ENCODE measurements at regions not wholly inside any gene's neighbourhood (a gene's known extent, or its start where the extent isn't known, plus 50 kb on each side); places are given as distances from the start of the nearest gene placed in this dataset.
"Not testable (repeated sequence)": the region's sequence is repeated elsewhere in the genome, so short reads cannot be mapped to it uniquely, and the experiment has no call there.

DNA sequence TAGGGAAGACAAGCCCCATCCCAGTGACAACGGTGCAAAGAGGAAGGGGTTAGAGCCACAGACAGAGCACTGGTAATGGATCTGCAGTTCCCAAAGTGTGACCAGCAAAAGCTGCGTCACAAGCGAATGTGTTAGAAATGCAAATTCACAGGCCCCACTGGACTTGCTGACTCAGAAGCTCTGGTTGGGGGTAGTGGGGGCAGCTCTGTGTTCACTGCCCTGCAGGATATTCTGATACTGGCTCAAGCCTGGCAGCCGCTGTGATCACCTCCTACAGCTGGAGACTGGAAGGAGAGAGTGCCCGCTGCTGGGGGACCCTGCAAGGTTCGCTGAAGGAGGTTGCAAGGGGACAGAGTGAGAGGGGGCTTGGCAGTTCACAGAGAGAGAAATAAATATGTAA, 179.7 kb upstream of the CDH4 start:
- no peak for DNase-seq

GRCh38 chr20:61073376-61073775, 178.7 kb upstream of the CDH4 start:
- no peak for DNase-seq

DNA sequence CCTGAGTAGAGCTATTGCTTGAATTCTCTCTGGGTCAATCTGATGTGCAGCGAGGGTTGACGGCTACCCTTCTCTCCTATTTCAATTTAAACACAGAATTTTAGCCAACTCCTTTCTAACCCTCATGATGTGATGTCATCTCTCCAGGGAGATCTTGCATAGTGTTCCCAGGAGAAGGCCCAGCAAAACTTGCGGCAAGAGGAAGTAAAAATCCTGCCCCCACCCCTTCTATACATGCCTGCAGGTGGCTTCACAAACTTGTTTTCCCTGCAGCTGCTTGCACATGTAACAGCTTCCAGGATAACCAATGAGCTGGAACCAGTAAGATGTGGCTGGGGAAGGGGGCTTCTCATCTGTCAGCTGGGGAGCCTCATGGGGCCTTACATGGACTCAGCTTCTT, 169.3 kb upstream of the CDH4 start:
- DNase-seq = no peak

DNA sequence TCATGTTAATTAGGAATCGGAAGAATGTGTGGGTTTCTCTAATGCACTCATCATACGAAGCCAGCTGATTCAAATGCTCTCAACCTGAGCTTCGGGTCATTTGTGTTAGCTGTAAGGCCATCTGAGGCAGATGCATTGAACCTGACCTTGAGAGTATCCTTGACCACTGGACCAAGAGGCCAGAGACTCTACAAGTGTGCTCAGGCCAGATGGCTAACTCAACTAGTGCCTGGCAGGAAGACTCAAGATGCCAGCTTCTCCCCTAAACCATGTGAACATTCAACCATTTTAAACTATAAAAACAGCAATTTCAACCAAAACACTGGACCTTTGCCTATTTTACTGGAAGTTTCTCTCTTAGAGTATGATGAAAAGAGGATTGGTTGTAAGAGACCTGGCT, 168.6 kb upstream of the CDH4 start:
- no peak for DNase-seq

GRCh38 chr20:61086031-61086430, 166.0 kb upstream of the CDH4 start:
- DNase-seq = no peak

DNA sequence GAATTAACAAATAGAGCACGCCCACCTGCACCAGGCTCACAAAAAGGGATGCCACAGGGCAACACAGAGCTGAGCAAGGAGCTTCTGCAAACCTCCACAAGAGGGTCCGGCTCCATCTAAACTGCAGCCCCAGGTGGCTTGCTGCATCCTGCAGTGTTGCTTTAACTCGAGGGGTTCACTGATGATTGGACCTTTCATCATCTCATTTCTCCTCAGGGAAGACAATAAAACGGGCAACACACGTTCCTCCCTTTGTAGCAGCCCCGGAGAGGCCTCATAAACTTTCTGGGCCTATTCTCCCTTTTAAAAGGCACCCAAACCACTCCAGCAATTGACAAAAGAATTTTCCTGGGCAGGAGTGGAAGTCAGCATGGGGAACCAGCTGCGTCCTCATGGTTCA, 161.5 kb upstream of the CDH4 start:
- no peak for DNase-seq

DNA sequence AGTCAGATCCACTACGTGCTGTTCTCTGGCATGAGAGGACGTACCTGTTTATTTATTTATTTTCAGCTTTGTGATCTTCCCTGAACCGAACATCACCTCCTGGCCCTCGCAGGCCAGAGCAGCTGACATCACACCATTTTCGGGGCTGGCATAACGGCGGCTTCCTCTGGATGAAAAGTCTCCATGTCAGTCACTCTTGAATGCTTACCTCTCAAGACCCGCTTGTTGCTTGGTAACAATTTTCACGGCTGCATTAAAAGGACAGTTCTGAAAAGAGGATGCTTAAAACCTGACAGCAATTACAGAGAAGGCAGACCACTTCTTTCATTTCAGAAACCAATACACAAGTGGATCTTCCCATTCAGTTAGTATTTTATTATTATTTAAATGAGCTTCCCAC, 159.8 kb upstream of the CDH4 start:
- no peak for DNase-seq

DNA sequence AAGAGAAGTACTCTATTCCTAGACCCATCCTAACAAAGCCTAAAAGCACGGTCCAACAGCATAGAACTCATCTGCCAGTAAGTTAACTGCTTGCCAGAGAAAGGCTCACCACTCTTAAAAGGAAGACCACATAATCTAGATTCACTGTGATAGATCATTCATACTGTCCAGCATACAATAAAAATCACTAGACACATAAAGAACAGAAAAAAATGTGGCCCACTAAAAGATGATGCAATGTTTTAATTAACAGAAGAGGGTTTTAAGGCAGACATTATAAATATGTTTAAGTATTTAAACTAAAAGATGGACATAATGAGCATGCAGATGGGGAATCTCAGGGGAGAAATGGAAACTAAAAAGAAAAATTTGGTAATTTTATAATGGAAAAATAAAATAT, 157.5 kb upstream of the CDH4 start:
- DNase-seq = no peak

DNA sequence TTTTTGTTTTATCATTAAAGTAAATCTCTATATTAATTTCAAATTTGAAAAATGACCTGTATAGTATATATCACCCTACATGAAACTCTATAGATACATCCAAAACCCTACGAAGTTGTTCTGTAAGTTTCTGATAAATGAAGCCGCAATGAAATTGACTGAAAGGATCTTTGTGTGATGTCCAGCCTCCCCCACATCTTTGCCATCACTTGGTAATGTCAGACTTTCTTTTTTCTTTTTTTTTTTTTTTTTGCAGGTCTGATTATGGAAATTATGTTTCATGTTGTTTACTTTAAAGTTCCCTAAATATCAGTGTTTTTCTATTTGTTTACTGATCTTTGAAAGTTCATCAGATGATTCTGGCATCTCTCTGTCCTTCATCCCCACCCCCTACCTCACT, 155.6 kb upstream of the CDH4 start:
- DNase-seq = no peak

- no peak for DNase-seq
These were observed 152.3 kb upstream of the CDH4 start for GRCh38 chr20:61099806-61100205.

DNA sequence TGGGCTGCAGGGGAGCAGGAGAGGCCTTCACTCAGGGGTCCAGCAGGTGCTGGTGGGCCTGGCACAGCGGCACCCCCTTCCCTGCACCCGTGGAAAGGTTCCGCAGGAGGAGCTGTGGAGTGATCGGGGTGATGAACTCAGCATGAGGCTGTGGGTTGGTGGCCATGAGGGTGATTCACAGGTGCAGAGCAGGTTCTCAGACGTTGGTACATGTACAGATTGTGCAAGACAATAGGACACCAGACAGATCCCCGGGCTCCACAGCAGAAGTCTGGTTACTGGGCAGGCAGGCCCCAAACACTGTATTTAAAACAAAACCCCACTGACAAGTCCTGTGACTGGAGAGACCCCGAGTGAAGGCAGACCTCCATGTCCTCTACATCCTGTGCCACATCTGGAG, 151.6 kb upstream of the CDH4 start:
- DNase-seq = no peak

DNA sequence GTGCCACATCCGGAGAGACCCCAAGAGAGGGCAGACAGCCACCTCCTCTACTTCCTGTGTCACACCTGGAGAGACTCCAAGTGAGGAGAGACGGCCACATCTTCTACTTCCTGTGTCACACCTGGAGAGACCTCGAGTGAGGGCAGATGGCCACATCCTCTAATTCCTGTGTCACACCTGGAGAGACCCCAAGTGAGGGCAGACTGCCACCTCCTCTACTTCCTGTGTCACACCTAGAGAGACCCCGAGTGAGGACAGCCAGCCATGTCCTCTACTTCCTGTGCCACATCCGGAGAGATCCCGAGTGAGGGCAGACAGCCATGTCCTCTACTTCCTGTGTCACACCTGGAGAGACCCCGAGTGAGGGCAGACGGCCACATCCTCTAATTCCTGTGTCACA, 150.7 kb upstream of the CDH4 start:
- DNase-seq = not testable (repeated sequence)

- no peak for DNase-seq
These were observed 147.8 kb upstream of the CDH4 start for GRCh38 chr20:61104232-61104631.

DNA sequence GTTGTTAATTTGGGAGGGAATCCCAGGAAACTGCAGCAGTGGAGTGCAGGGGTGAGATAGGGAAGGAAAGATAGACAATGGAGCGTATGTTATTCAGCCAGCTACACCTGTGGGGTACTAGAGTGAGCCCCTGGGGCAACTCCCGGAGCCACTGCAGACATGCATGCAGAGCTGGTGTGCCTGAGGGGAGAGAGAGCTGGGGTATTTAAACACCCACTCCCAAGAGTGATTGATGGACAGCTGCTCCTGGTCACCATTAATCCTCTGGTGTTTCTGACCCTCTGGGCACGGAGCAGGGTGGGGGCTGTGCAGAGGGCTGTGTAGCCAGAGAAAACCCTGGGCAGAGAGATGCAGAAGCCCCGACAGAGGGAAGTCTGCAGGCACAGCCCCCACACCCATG, 146.7 kb upstream of the CDH4 start:
- no peak for DNase-seq

DNA sequence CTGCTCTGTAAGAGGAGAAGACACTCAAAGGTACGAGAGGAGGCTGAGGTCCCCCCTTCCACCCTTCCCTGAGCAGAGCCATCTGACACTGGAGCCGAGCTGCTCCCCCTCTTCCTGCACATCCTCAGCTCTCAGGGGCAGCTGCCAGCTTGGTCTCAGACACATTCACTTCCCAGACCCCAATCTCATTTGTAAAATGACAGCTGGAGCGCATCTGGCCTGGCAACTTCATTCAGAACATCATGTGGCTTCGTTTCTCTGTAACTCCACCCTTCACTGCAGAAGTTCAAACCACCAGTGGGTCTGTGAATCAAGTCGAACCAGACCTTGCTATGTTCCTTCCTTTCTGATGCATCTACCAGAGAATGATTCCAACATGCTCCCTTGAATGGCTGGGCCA, 145.6 kb upstream of the CDH4 start:
- DNase-seq = no peak

DNA sequence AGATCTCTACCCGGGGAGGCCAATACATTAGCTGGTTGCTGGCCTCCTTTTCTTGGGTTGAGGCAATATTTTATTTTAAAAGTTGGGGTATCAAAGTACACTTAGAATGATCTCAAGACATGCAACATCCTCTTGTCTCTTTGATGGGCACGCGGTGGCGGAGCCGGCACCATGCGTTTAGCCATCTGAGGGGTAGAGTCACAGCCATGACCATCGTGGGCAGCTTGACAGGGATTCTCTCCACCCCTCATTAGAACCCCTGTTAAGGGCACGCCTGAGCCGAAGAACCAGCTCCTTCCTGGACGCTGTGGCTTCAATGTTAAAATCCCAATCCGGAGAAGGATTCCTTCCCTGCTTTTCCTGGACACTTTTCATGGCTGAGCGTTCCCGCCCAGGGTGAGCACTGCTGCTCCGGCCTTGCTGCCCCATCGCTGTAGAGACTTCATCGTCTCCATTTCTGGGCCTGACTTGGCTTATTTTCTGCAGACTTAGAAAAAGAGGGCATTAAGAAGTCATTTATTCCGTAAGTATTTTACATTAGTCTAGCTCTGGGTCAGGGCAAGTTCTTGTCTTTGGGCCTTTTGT, 142.7 kb upstream of the CDH4 start:
- DNase-seq = no peak

DNA sequence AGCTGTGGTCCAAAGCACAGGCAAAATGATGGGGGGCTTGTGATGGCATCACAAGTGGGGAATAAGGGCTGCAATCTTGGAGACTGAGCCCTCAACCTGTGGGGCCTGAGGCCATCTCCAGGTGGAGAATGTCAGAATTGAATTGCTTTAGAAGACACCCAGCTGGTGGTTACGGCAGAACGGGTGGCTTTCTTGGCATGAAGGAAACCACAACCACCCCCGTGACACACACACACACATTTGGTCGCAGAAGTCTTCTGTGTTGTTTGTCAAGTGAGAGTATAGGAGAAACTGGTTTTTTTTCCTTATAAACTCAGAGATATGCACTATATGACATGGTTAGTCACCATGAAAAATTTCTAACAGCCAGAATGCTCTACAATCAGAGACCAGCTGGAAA, 139.5 kb upstream of the CDH4 start:
- DNase-seq = no peak

GRCh38 chr20:61113731-61114130, 138.3 kb upstream of the CDH4 start:
- DNase-seq = no peak

- DNase-seq = no peak
These were observed 137.4 kb upstream of the CDH4 start for GRCh38 chr20:61114493-61115175.

DNA sequence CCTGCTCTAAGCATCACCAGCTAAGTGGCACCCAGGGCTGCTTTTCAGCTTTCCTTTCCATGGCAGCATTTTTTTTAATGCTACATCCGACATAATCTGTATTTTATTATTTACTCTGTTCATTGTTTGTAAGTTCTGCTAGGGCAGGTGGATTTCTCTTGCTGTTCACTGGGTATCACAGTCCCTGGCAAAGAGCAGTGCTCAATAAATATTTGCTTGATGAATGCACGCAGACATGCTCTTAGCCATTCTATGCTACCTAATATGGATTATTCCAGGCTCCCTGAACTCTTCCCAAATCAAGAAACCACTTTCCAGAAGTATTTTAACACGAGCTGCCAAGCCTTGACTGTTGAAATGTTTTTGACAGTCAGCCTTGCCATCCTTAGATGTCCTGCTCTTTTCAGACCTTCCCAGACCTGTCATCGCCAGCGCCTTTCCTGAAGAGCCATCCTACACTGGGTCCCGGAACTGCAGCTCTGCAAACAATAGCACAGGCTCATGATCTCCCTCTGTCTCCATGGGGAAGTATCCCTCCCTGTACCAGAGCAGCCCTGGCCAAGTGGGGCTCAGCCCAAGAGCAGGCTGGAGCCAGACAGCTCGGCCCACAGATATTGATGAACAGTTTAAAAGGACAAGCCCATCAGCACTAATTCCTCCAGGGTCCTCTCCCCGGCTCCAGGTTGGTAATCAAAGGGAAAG, 136.5 kb upstream of the CDH4 start:
- DNase-seq = no peak

GRCh38 chr20:61117725-61118124, 134.3 kb upstream of the CDH4 start:
- DNase-seq = no peak

DNA sequence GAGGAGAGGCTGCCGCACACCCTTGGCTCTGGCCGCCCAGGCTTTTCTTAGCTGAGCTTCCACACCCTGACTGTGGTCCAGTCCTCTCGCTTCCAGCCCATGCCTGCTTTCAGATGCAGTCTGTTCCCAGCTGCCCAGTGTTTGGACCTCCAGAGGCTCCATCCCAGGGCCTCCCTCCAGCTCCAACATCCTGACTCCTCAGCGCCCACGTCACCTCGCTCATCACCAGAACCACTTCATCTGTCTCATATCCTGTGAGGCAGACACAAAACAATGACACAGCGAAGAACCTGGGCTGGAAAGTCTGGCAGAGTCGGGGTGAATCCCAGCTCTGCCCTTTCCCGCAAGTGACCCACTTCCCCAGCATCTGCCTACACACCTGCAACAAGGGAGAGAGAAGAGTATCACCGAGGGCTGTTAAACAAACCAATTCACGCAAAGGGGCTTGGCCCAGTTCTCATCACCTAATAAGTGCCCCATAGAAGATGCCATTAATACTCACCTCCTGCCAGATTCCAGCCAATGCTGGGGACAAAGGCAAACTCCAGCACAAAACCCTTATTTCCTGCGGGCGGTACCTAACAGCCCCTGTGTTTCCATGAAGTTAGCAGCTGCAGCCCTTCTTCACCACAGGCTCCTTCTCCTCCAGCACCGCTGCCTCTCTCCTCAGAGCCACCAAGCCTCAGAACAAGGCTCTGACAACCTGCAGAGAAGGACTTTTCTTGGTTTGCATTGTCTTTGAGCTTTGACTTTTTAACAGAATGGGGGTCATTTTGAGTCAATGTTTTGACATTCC, 133.4 kb upstream of the CDH4 start:
- no peak for DNase-seq

- DNase-seq = no peak
These were observed 132.8 kb upstream of the CDH4 start for GRCh38 chr20:61119273-61119672.
